ENCODE measurements at regions not wholly inside any gene's neighbourhood (a gene's known extent, or its start where the extent isn't known, plus 50 kb on each side); places are given as distances from the start of the nearest gene placed in this dataset.
A peak's percentile ranks its signal among the peaks of the same experiment; 100 is the strongest.

GRCh38 chr19:28257396-28257795 is 955.6 kb downstream of the UQCRFS1 start:
- TF ChIP-seq NFIC (IDR thresholded peaks at IDR 0.05): no peak
- TF ChIP-seq MAX (IDR thresholded peaks at IDR 0.05): no peak
- no peak for TF ChIP-seq TCF12 (IDR thresholded peaks at IDR 0.05; ENCODE audit: low read depth)
- no peak for TF ChIP-seq YY1 (IDR thresholded peaks at IDR 0.05; ENCODE audit: low read depth)
- no peak for TF ChIP-seq CREB1 (IDR thresholded peaks at IDR 0.05; ENCODE audit: low read depth)
- no peak for TF ChIP-seq TAF1 (IDR thresholded peaks at IDR 0.05; ENCODE audit: low read depth)
- TF ChIP-seq CEBPB (IDR thresholded peaks at IDR 0.05): no peak
- no peak for TF ChIP-seq ZBTB7A (IDR thresholded peaks at IDR 0.05; ENCODE audit: low read depth)

- TF ChIP-seq ZBTB7A (IDR thresholded peaks at IDR 0.05; ENCODE audit: low read depth) (no peak), TEAD4 (IDR thresholded peaks at IDR 0.05) (no peak), RAD21 (IDR thresholded peaks at IDR 0.05; ENCODE audit: low read depth) (no peak), FOXM1 (IDR thresholded peaks at IDR 0.05; ENCODE audit: borderline replicate concordance, low read depth) (no peak), EP300 (IDR thresholded peaks at IDR 0.05; ENCODE audit: borderline replicate concordance) (no peak), CREB1 (IDR thresholded peaks at IDR 0.05; ENCODE audit: low read depth) (no peak), NFIC (IDR thresholded peaks at IDR 0.05) (no peak), TCF12 (IDR thresholded peaks at IDR 0.05; ENCODE audit: low read depth) (no peak), REST (IDR thresholded peaks at IDR 0.05; ENCODE audit: low read depth) (no peak), USF1 (IDR thresholded peaks at IDR 0.05) (no peak), CEBPB (IDR thresholded peaks at IDR 0.05) (no peak), YY1 (IDR thresholded peaks at IDR 0.05; ENCODE audit: low read depth) (no peak), TAF1 (IDR thresholded peaks at IDR 0.05; ENCODE audit: low read depth) (no peak), EGR1 (IDR thresholded peaks at IDR 0.05) (no peak), MAX (IDR thresholded peaks at IDR 0.05) (no peak)
These were observed 965.7 kb downstream of the UQCRFS1 start for GRCh38 chr19:28247243-28247642.

- TF ChIP-seq RAD21 (IDR thresholded peaks at IDR 0.05; ENCODE audit: low read depth) (no peak), CEBPB (IDR thresholded peaks at IDR 0.05) (no peak), ZBTB7A (IDR thresholded peaks at IDR 0.05; ENCODE audit: low read depth) (no peak), CREB1 (IDR thresholded peaks at IDR 0.05; ENCODE audit: low read depth) (no peak), TCF12 (IDR thresholded peaks at IDR 0.05; ENCODE audit: low read depth) (no peak), EP300 (IDR thresholded peaks at IDR 0.05; ENCODE audit: borderline replicate concordance) (no peak), MAX (IDR thresholded peaks at IDR 0.05) (no peak), TAF1 (IDR thresholded peaks at IDR 0.05; ENCODE audit: low read depth) (no peak), YY1 (IDR thresholded peaks at IDR 0.05; ENCODE audit: low read depth) (no peak), TEAD4 (IDR thresholded peaks at IDR 0.05) (no peak), EGR1 (IDR thresholded peaks at IDR 0.05) (no peak), NFIC (IDR thresholded peaks at IDR 0.05) (no peak), REST (IDR thresholded peaks at IDR 0.05; ENCODE audit: low read depth) (no peak)
These were observed 967.0 kb downstream of the UQCRFS1 start for GRCh38 chr19:28245937-28246336.

GRCh38 chr19:28244966-28245365 is 968.0 kb downstream of the UQCRFS1 start:
- TF ChIP-seq USF1 (IDR thresholded peaks at IDR 0.05) (no peak), REST (IDR thresholded peaks at IDR 0.05; ENCODE audit: low read depth) (peak; percentile 78)

All from Ishikawa (cell line).